Skeletal muscle satellite cell (primary cell): ENCODE measurements at regions not wholly inside any gene's neighbourhood (a gene's known extent, or its start where the extent isn't known, plus 50 kb on each side); places are given as distances from the start of the nearest gene placed in this dataset.

ENCODE experiments used
- H3K27me3 ChIP-seq: 2 replicates; pipeline ENCODE4 v1.7.0; 2013; ENCODE audit warnings: low read length; ENCODE audit not compliant: control insufficient read depth, insufficient read depth
- H3K36me3 ChIP-seq: 2 replicates; pipeline ENCODE4 v1.7.0; 2013; ENCODE audit warnings: mild to moderate bottlenecking, control low read depth, low read length; ENCODE audit not compliant: insufficient read depth
- H3K4me1 ChIP-seq: 2 replicates; pipeline ENCODE4 v1.7.0; 2013; ENCODE audit warnings: low read length; ENCODE audit not compliant: control insufficient read depth, insufficient read depth
- H3K4me2 ChIP-seq: 2 replicates; pipeline ENCODE4 v1.7.0; 2013; ENCODE audit warnings: mild to moderate bottlenecking, low read length
- H3K4me3 ChIP-seq: 2 replicates; pipeline ENCODE4 v1.7.0; 2013; ENCODE audit warnings: low read length
- H3K9ac ChIP-seq: 2 replicates; pipeline ENCODE4 v1.7.0; 2013; ENCODE audit warnings: mild to moderate bottlenecking, low read depth, low read length, moderate library complexity
- H3K9me3 ChIP-seq: replicated peaks from 2 replicates; pipeline ENCODE4 v1.7.0; 2013; ENCODE audit warnings: mild to moderate bottlenecking, control low read depth, low read length

GRCh38 chr16:51509336-51509735 lies 358.3 kb upstream of the SALL1 start:
- no peak overlapping the region for H3K4me2 ChIP-seq
- H3K27me3 ChIP-seq, result no peaks in the 10 kb centered on the region
- H3K4me1 ChIP-seq, result no peaks in the 10 kb centered on the region
- H3K4me3 ChIP-seq, result no peak overlapping the region
- H3K9ac ChIP-seq, result no peak overlapping the region
- H3K36me3 ChIP-seq, result no peaks in the 10 kb centered on the region
- no peaks in the 10 kb centered on the region for H3K9me3 ChIP-seq

GRCh38 chr16:51508490-51509212 lies 357.6 kb upstream of the SALL1 start:
- Histone ChIP-seq H3K9me3 (no peaks in the 10 kb centered on the region), H3K27me3 (no peaks in the 10 kb centered on the region), H3K36me3 (no peaks in the 10 kb centered on the region), H3K4me1 (no peaks in the 10 kb centered on the region), H3K4me2 (no peak overlapping the region), H3K4me3 (no peak overlapping the region), H3K9ac (no peak overlapping the region)

GRCh38 chr16:51507286-51507685 lies 356.2 kb upstream of the SALL1 start:
- Histone ChIP-seq H3K36me3 (no peaks in the 10 kb centered on the region), H3K9ac (no peak overlapping the region), H3K4me1 (no peaks in the 10 kb centered on the region), H3K4me2 (no peak overlapping the region), H3K27me3 (no peaks in the 10 kb centered on the region), H3K4me3 (no peak overlapping the region), H3K9me3 (no peaks in the 10 kb centered on the region)

GRCh38 chr16:51500306-51500705 lies 349.2 kb upstream of the SALL1 start:
- Histone ChIP-seq H3K4me3 (no peak overlapping the region), H3K9ac (no peak overlapping the region), H3K36me3 (no peaks in the 10 kb centered on the region), H3K27me3 (no peaks in the 10 kb centered on the region), H3K4me1 (no peaks in the 10 kb centered on the region), H3K4me2 (no peak overlapping the region), H3K9me3 (no peaks in the 10 kb centered on the region)

- Histone ChIP-seq H3K36me3 (no peaks in the 10 kb centered on the region), H3K9ac (no peak overlapping the region), H3K4me3 (no peak overlapping the region), H3K4me1 (no peaks in the 10 kb centered on the region), H3K4me2 (no peak overlapping the region), H3K9me3 (no peaks in the 10 kb centered on the region), H3K27me3 (no peaks in the 10 kb centered on the region)
These were observed 346.6 kb upstream of the SALL1 start for GRCh38 chr16:51497541-51498211.

GRCh38 chr16:51490866-51491265 lies 339.8 kb upstream of the SALL1 start:
- Histone ChIP-seq H3K36me3 (no peaks in the 10 kb centered on the region), H3K9me3 (no peaks in the 10 kb centered on the region), H3K27me3 (peaks cover 3% of the 10 kb centered on the region), H3K4me1 (no peaks in the 10 kb centered on the region), H3K4me3 (no peak overlapping the region), H3K9ac (no peak overlapping the region), H3K4me2 (no peak overlapping the region)

GRCh38 chr16:51487880-51488279 lies 336.8 kb upstream of the SALL1 start:
- no peak overlapping the region for H3K4me2 ChIP-seq
- H3K4me3 ChIP-seq, result no peak overlapping the region
- no peaks in the 10 kb centered on the region for H3K4me1 ChIP-seq
- H3K36me3 ChIP-seq, result no peaks in the 10 kb centered on the region
- peaks cover 3% of the 10 kb centered on the region for H3K27me3 ChIP-seq
- no peak overlapping the region for H3K9ac ChIP-seq
- H3K9me3 ChIP-seq, result no peaks in the 10 kb centered on the region

GRCh38 chr16:51474414-51475091 lies 323.5 kb upstream of the SALL1 start:
- no peaks in the 10 kb centered on the region for H3K27me3 ChIP-seq
- no peak overlapping the region for H3K4me3 ChIP-seq
- no peaks in the 10 kb centered on the region for H3K4me1 ChIP-seq
- H3K9me3 ChIP-seq, result no peaks in the 10 kb centered on the region
- no peak overlapping the region for H3K4me2 ChIP-seq
- no peaks in the 10 kb centered on the region for H3K36me3 ChIP-seq
- no peak overlapping the region for H3K9ac ChIP-seq

GRCh38 chr16:51473091-51473490 lies 322.0 kb upstream of the SALL1 start:
- Histone ChIP-seq H3K9me3 (no peaks in the 10 kb centered on the region), H3K27me3 (no peaks in the 10 kb centered on the region), H3K4me2 (no peak overlapping the region), H3K4me3 (no peak overlapping the region), H3K36me3 (no peaks in the 10 kb centered on the region), H3K4me1 (no peaks in the 10 kb centered on the region), H3K9ac (no peak overlapping the region)

GRCh38 chr16:51470492-51470891 lies 319.4 kb upstream of the SALL1 start:
- H3K4me1 ChIP-seq, result no peaks in the 10 kb centered on the region
- no peak overlapping the region for H3K4me3 ChIP-seq
- H3K4me2 ChIP-seq, result no peak overlapping the region
- H3K36me3 ChIP-seq, result no peaks in the 10 kb centered on the region
- no peaks in the 10 kb centered on the region for H3K27me3 ChIP-seq
- H3K9me3 ChIP-seq, result no peaks in the 10 kb centered on the region
- H3K9ac ChIP-seq, result no peak overlapping the region

- Histone ChIP-seq H3K4me1 (peaks cover 12% of the 10 kb centered on the region), H3K9ac (no peak overlapping the region), H3K4me2 (no peak overlapping the region), H3K27me3 (no peaks in the 10 kb centered on the region), H3K36me3 (no peaks in the 10 kb centered on the region), H3K4me3 (no peak overlapping the region), H3K9me3 (no peaks in the 10 kb centered on the region)
These were observed 313.9 kb upstream of the SALL1 start for GRCh38 chr16:51464996-51465395.
